Uterus (tissue), 3 donors: ENCODE measurements at regions not wholly inside any gene's neighbourhood (a gene's known extent, or its start where the extent isn't known, plus 50 kb on each side); places are given as distances from the start of the nearest gene placed in this dataset.

Experiments used
- DNase-seq, 2 donors: peaks; one replicate each; pipeline ENCODE4 v3.0.0-alpha.2; 2019 to 2020
- H3K27ac ChIP-seq, 2 donors: fragments of 200-600 bp; sonication (generic); 1 replicate in 1 of 2; 2 replicates in 1 of 2; pipeline ENCODE4 v1.5.1; 2016 to 2018
- H3K27me3 ChIP-seq, 2 donors: fragments of 200-600 bp; sonication (generic); one replicate each; pipeline ENCODE4 v1.5.1; 2018 to 2019; ENCODE audit warnings: control low read depth in 1 of 2
- H3K36me3 ChIP-seq, 2 donors: fragments of 200-600 bp; sonication (generic); one replicate each; pipeline ENCODE4 v1.5.1; 2019; ENCODE audit warnings: control low read depth in 1 of 2
- H3K4me1 ChIP-seq, 2 donors: fragments of 200-600 bp; sonication (generic); one replicate each; pipeline ENCODE4 v1.5.1; 2018 to 2019; ENCODE audit warnings: control low read depth in 1 of 2
- H3K4me3 ChIP-seq, 2 donors: fragments of 200-600 bp; sonication (generic); 1 replicate in 1 of 2; 2 replicates in 1 of 2; pipeline ENCODE4 v1.5.1; 2018 to 2019; ENCODE audit warnings: mild to moderate bottlenecking in 1 of 2
- H3K9me3 ChIP-seq, 2 donors: fragments of 200-600 bp; sonication (generic); one replicate each; pipeline ENCODE4 v1.5.1; 2019; ENCODE audit warnings: control low read depth in 1 of 2
- CTCF ChIP-seq, 4 experiments: fragments of 200-600 bp in 2 of 4; fragments of 450-650 bp in 2 of 4; sonication (generic) in 2 of 4; IDR thresholded peaks; one replicate each; pipeline ENCODE4 v1.5.1; 2016 to 2019; ENCODE audit warnings: antibody characterized with exemption in 4 of 4, mild to moderate bottlenecking in 2 of 4, moderate library complexity in 1 of 4
- POLR2A ChIP-seq, 2 donors: fragments of 450-650 bp; IDR thresholded peaks; one replicate each; pipeline ENCODE4 v1.6.1; 2016; ENCODE audit warnings: antibody characterized with exemption in 2 of 2, mild to moderate bottlenecking in 1 of 2, moderate library complexity in 1 of 2
- intact Hi-C: fragments of 100-400 bp; cut with DNase I; formaldehyde crosslinking; loops from one replicate; pipeline ENCODE4 v1.15.1; 2023; ENCODE audit warnings: low total_unique reads
- donor health status: DM: yes; HTN: yes; CAD: no.

- no peak for DNase-seq
- Histone ChIP-seq H3K36me3 (no peaks in the 10 kb centered on the region), H3K27ac (no peak overlapping the region), H3K4me3 (no peak overlapping the region), H3K9me3 (no peaks in the 10 kb centered on the region), H3K27me3 (no peaks in the 10 kb centered on the region), H3K4me1 (no peaks in the 10 kb centered on the region)
- intact Hi-C loops = no loop called here
- TF ChIP-seq POLR2A (IDR thresholded peaks at IDR 0.05) = no peak
- no peak for TF ChIP-seq CTCF (IDR thresholded peaks at IDR 0.05)
Observed at GRCh38 chr18:41665210-41665609, 289.8 kb upstream of the PIK3C3 start.

DNA sequence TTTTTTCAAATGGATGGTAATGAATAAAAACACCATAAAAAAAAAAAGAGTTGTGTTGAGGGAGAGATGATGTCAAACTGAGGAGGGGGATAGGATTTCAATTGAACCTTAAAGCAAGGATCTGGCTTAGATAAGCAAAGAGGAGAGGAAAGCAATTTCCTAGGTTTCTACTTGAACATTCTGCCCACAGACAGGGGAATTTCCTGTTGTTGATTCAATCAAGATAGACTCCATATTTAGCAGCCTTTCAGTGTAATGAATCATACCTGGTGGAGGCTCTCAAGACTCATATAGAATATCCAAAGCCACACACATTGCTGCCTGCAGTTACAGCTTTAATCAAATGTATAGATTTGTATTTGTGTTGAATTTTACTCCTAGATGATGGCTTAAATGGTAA, 294.4 kb upstream of the PIK3C3 start:
- H3K27me3 ChIP-seq = no peaks in the 10 kb centered on the region
- intact Hi-C loops = no loop called here
- H3K27ac ChIP-seq = no peak overlapping the region
- H3K9me3 ChIP-seq = no peaks in the 10 kb centered on the region
- no peaks in the 10 kb centered on the region for H3K36me3 ChIP-seq
- H3K4me1 ChIP-seq = no peaks in the 10 kb centered on the region
- no peak for DNase-seq
- no peak overlapping the region for H3K4me3 ChIP-seq
- TF ChIP-seq POLR2A (IDR thresholded peaks at IDR 0.05) (no peak), CTCF (IDR thresholded peaks at IDR 0.05) (no peak)

GRCh38 chr18:41659438-41660130, 295.4 kb upstream of the PIK3C3 start:
- Histone ChIP-seq H3K27me3 (no peaks in the 10 kb centered on the region), H3K4me3 (no peak overlapping the region), H3K36me3 (no peaks in the 10 kb centered on the region), H3K9me3 (no peaks in the 10 kb centered on the region), H3K27ac (no peak overlapping the region), H3K4me1 (no peaks in the 10 kb centered on the region)
- TF ChIP-seq POLR2A (IDR thresholded peaks at IDR 0.05) (no peak), CTCF (IDR thresholded peaks at IDR 0.05) (no peak)
- intact Hi-C loops = no loop called here
- DNase-seq = no peak

GRCh38 chr18:41657189-41657588, 297.8 kb upstream of the PIK3C3 start:
- intact Hi-C loops = no loop called here
- H3K36me3 ChIP-seq = no peaks in the 10 kb centered on the region
- H3K27me3 ChIP-seq = no peaks in the 10 kb centered on the region
- DNase-seq = no peak
- H3K27ac ChIP-seq = no peak overlapping the region
- H3K9me3 ChIP-seq = no peaks in the 10 kb centered on the region
- no peak for TF ChIP-seq POLR2A (IDR thresholded peaks at IDR 0.05)
- no peak for TF ChIP-seq CTCF (IDR thresholded peaks at IDR 0.05)
- no peaks in the 10 kb centered on the region for H3K4me1 ChIP-seq
- H3K4me3 ChIP-seq = no peak overlapping the region

- Histone ChIP-seq H3K27me3 (no peaks in the 10 kb centered on the region), H3K9me3 (no peaks in the 10 kb centered on the region), H3K27ac (no peak overlapping the region), H3K4me3 (no peak overlapping the region), H3K36me3 (no peaks in the 10 kb centered on the region), H3K4me1 (no peaks in the 10 kb centered on the region)
- no peak for TF ChIP-seq POLR2A (IDR thresholded peaks at IDR 0.05)
- TF ChIP-seq CTCF (IDR thresholded peaks at IDR 0.05) = no peak
- DNase-seq = no peak
- intact Hi-C loops = no loop called here
Observed at GRCh38 chr18:41655074-41655473, 300.0 kb upstream of the PIK3C3 start.
